ENCODE measurements at regions not wholly inside any gene's neighbourhood (a gene's known extent, or its start where the extent isn't known, plus 50 kb on each side); places are given as distances from the start of the nearest gene placed in this dataset.
A peak's percentile ranks its signal among the peaks of the same experiment; 100 is the strongest.

DNA sequence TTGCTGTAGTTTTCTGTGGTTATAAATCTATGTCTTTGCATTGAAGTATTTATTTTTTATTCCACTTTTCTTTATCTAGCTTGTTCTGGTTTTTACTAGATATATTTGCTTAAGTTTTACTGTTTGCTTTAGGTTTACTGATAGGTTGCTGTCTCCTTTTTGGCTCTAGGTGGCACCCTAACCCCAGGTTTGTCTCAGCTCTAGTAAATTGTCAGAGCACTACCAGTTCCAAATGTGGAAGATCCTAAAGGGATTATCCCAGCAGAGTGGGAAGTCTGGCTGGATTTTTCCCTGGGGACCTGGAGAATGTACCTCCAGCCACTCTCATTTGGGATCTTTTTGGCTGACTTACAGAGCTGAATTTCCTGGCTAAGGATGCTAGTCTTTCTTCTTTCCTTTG is 106.1 kb downstream of the PBDC1 start:
- Histone ChIP-seq H2AFZ (ENCODE audit: low read length) (no peak overlapping the region), H3K4me1 (ENCODE audit: low read length) (no peaks in the 10 kb centered on the region), H3K36me3 (replicated peaks; ENCODE audit: insufficient read depth, low read length) (no peaks in the 10 kb centered on the region), H3K4me2 (ENCODE audit: low read depth, low read length) (no peak overlapping the region), H3F3A (ENCODE audit: insufficient read depth, low read length) (no peaks in the 10 kb centered on the region), H3K9me2 (replicated peaks; ENCODE audit: insufficient read depth, low read length) (no peaks in the 10 kb centered on the region), H4K20me1 (ENCODE audit: insufficient read depth, low read length) (no peaks in the 10 kb centered on the region), H3K9ac (ENCODE audit: low read length) (no peak overlapping the region), H3K27me3 (replicated peaks; ENCODE audit: insufficient read depth, low read length) (no peaks in the 10 kb centered on the region), H3K27ac (ENCODE audit: low read length) (no peak overlapping the region), H3K9me3 (replicated peaks; ENCODE audit: insufficient read depth, low read length) (no peaks in the 10 kb centered on the region), H3K4me3 (ENCODE audit: low read length) (no peak overlapping the region), H3K79me2 (ENCODE audit: low read length) (no peaks in the 10 kb centered on the region)
- DNase-seq, result peak; percentile 60
- no peak for TF ChIP-seq EZH2 (optimal IDR thresholded peaks at IDR 0.05; ENCODE audit: low read depth, low read length)
- TF ChIP-seq, protein P1, sequence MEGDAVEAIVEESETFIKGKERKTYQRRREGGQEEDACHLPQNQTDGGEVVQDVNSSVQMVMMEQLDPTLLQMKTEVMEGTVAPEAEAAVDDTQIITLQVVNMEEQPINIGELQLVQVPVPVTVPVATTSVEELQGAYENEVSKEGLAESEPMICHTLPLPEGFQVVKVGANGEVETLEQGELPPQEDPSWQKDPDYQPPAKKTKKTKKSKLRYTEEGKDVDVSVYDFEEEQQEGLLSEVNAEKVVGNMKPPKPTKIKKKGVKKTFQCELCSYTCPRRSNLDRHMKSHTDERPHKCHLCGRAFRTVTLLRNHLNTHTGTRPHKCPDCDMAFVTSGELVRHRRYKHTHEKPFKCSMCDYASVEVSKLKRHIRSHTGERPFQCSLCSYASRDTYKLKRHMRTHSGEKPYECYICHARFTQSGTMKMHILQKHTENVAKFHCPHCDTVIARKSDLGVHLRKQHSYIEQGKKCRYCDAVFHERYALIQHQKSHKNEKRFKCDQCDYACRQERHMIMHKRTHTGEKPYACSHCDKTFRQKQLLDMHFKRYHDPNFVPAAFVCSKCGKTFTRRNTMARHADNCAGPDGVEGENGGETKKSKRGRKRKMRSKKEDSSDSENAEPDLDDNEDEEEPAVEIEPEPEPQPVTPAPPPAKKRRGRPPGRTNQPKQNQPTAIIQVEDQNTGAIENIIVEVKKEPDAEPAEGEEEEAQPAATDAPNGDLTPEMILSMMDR (IDR thresholded peaks at IDR 0.05; ENCODE audit: low read length), result peak; percentile 75
- TF ChIP-seq EZH2phosphoT487 (IDR thresholded peaks at IDR 0.05; ENCODE audit: low read length), result no peak
